ENCODE measurements at regions not wholly inside any gene's neighbourhood (a gene's known extent, or its start where the extent isn't known, plus 50 kb on each side); places are given as distances from the start of the nearest gene placed in this dataset.
A peak's percentile ranks its signal among the peaks of the same experiment; 100 is the strongest.

DNA sequence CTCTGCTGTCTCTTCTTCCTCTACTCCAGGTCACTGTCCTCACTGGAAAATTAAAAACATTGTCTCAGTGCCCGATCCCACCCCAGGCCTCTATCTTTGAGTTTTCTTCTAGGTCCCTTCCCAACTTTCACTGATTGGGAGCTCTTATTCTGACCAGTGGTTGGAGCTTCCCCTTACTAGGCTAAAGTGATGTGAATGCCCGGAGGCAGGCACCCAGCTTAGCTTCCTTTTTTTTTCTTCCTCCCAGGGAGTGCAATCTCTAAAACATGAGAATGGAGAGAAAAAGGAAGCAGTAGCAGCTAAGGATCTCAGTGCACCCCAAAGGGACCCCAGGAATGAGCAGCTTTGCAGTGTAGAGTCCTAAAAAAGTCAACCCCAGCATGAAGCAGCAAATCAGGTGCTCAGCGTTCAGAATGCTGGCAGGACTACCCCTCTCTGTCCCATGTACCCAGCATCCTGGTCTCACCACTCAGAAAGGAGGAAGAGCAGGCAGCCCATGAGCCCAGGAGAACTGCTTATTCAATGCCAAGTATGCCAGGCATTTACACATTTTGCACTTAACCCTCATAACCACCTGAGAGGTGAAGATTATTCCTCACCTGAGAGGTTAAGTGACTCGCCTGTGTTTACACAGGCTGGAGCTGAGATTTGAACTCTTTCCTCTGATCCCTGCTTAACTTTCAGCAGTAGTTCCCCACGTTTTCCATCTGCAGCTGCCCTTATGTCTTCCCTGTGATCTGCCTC, 146.2 kb upstream of the PWP1 start:
- H3K4me3 ChIP-seq (ENCODE audit: low read depth, low read length): no peak overlapping the region
- DNase-seq (ENCODE audit: low read depth): no peak
- no peak for TF ChIP-seq CTCF (IDR thresholded peaks at IDR 0.05; ENCODE audit: insufficient read depth, low read length)

DNA sequence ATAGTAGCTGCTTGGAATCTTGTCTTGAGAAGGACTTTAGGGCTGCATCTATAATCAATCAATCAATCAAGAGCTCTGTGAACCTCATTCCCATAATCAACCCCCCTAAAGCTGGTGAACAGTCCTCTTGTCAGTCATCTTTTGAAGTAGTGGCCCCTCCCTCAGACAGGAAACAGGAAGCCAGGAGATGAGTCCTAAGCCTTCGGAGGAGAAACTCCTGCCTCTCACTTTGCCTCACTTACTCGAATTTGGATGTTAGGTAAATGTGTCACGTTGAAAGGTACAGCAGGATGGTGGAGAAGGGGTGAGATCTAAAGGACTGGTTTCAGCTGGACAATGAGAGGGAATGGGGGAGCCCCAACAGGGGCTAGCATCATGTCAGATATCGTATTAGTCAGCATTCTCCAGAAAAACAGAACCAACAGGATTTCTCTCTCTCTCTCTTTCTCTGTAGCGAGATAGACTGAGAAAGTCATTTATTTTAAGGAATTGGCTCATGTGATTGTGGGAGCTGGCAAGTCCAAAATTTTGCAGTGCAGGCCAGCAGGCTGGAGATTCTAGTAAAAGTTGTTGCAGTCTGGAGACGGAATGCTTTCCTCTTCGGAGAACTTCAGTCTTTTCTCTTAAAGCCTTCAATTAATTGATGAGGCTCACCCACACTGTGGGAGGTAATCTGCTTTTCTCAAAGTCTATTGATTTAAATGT, 144.4 kb upstream of the PWP1 start:
- TF ChIP-seq CTCF (IDR thresholded peaks at IDR 0.05; ENCODE audit: insufficient read depth, low read length): no peak
- no peak overlapping the region for H3K4me3 ChIP-seq (ENCODE audit: low read depth, low read length)
- peak; percentile 48 for DNase-seq (ENCODE audit: low read depth)

DNA sequence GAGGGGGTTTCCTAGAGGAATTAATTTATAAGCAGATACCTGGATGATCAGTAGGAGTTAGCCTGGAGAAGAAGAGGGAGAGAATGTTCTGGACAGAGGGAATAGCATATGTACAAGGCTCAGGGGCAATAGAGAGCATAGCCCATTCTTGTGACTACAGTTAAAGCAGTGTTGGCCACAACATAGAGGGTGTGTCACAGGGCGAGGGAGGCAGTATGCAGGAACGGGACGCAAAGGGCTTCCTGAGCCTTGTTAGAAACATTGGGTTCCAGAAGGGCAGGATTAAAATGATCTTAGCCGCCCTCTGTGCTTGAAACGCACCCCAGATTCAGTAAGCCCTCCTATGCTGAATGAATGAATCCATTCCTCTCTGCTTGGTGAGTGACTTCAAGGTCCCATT, 142.2 kb upstream of the PWP1 start:
- DNase-seq (ENCODE audit: low read depth): no peak
- no peak overlapping the region for H3K4me3 ChIP-seq (ENCODE audit: low read depth, low read length)
- no peak for TF ChIP-seq CTCF (IDR thresholded peaks at IDR 0.05; ENCODE audit: insufficient read depth, low read length)

- TF ChIP-seq CTCF (IDR thresholded peaks at IDR 0.05; ENCODE audit: insufficient read depth, low read length): no peak
- H3K4me3 ChIP-seq (ENCODE audit: low read depth, low read length): no peak overlapping the region
- no peak for DNase-seq (ENCODE audit: low read depth)
Observed at GRCh38 chr12:107543841-107544240, 141.8 kb upstream of the PWP1 start.

GRCh38 chr12:107544937-107545336, 140.7 kb upstream of the PWP1 start:
- peak; percentile 87 for DNase-seq (ENCODE audit: low read depth)
- no peak for TF ChIP-seq CTCF (IDR thresholded peaks at IDR 0.05; ENCODE audit: insufficient read depth, low read length)

DNA sequence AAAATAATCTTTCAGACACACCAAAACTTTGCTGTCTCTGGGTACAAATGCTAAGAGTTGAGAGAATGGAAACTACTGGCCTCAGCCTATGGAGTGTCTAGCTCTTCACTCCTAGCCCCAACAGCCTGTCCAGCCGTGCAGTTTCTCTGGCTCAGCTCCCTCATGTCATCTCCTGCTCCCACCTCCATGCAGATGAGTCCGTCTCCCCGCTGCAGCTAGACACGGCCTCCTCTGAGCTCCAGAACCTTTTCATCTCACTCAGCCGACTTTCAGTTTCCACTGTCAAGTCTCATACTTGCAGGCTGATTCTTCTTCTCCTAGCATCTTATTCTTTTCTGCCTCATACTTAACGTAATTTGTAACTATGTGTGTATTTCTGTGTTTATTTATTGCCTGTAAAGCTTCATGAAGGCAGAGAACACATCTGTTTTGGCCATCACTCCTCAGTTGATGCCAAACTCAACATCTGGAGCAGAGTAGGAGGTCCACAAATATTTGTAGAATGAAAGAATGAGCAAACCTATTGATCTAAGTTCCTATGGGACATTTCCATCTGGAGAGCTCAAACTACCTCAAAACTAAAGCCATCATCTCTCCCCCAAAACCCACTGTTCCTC, 139.8 kb upstream of the PWP1 start:
- peak; percentile 73 for DNase-seq (ENCODE audit: low read depth)
- TF ChIP-seq CTCF (IDR thresholded peaks at IDR 0.05; ENCODE audit: insufficient read depth, low read length): no peak
- peak overlapping the region; percentile 17 for H3K4me3 ChIP-seq (ENCODE audit: low read depth, low read length)

More at GRCh38 chr12:107544937-107545336, 140.7 kb upstream of the PWP1 start:
- H3K4me3 ChIP-seq (ENCODE audit: low read depth, low read length): no peak overlapping the region
